ENCODE measurements at regions not wholly inside any gene's neighbourhood (a gene's known extent, or its start where the extent isn't known, plus 50 kb on each side); places are given as distances from the start of the nearest gene placed in this dataset.

DNA sequence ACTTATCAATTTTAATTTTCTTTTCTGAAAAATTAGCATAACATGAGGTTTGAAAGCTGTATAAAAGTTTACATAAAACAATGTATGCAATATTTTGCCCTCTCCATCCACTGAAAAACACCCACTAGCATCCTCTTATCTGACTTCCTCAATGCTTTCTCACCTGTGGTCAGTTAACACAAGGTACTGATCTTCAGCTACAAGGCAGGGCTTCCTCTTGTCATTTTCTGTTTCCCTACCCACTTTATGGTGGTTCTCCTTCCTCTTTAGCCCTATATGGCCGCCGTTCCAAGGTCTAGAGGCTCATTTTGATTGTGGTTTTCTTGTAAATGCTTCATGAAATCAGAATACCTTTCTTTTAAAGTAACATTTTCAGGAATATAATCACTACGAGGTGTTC, 618.6 kb upstream of the CPEB2 start:
- Histone ChIP-seq H3K36me3 (no peaks in the 10 kb centered on the region), H3K4me1 (no peaks in the 10 kb centered on the region), H3K27ac (no peak overlapping the region), H3K27me3 (no peaks in the 10 kb centered on the region), H3K4me3 (no peak overlapping the region), H3K9me3 (peaks cover 0 to 8% (median 0%) of the 10 kb centered on the region in 3 donors)
- TF ChIP-seq CTCF (IDR thresholded peaks at IDR 0.05), result no peak
- no peak for DNase-seq
- intact Hi-C loops (cut with DNase I; ENCODE audit: low total_unique reads), result no loop called here

DNA sequence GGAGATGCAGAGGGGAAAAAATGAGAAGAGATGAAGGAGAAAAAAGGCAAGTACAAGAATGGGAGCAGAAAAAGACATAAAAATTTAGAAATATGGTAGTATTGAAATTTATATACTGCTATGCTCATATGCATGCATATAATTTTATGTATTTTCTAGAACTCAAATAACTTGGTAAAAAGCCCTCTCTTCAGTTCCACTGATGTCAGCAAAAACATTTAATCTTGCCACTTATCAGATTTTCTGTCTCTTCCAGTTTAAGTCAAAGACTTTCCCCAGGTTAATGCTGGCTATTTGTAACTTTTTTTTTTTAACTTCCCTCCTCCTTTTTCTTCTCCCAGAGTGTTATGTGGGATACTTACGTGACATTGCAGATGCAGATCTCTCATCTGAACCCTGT, 617.5 kb upstream of the CPEB2 start:
- H3K4me1 ChIP-seq, result no peaks in the 10 kb centered on the region
- H3K9me3 ChIP-seq, result no peaks in the 10 kb centered on the region
- TF ChIP-seq CTCF (IDR thresholded peaks at IDR 0.05), result no peak
- intact Hi-C loops (cut with DNase I; ENCODE audit: low total_unique reads), result no loop called here
- no peak overlapping the region for H3K27ac ChIP-seq
- no peak overlapping the region for H3K4me3 ChIP-seq
- no peaks in the 10 kb centered on the region for H3K27me3 ChIP-seq
- H3K36me3 ChIP-seq, result no peaks in the 10 kb centered on the region
- no peak for DNase-seq

GRCh38 chr4:14386196-14386595, 616.1 kb upstream of the CPEB2 start:
- Histone ChIP-seq H3K36me3 (no peaks in the 10 kb centered on the region), H3K4me1 (no peaks in the 10 kb centered on the region), H3K9me3 (no peaks in the 10 kb centered on the region), H3K27ac (no peak overlapping the region), H3K27me3 (no peaks in the 10 kb centered on the region), H3K4me3 (no peak overlapping the region)
- intact Hi-C loops (cut with DNase I; ENCODE audit: low total_unique reads), result no loop called here
- DNase-seq, result no peak
- no peak for TF ChIP-seq CTCF (IDR thresholded peaks at IDR 0.05)

GRCh38 chr4:14387647-14388046, 614.6 kb upstream of the CPEB2 start:
- Histone ChIP-seq H3K9me3 (no peaks in the 10 kb centered on the region), H3K27me3 (no peaks in the 10 kb centered on the region), H3K4me3 (no peak overlapping the region), H3K27ac (no peak overlapping the region), H3K36me3 (no peaks in the 10 kb centered on the region), H3K4me1 (no peaks in the 10 kb centered on the region)
- no peak for TF ChIP-seq CTCF (IDR thresholded peaks at IDR 0.05)
- intact Hi-C loops (cut with DNase I; ENCODE audit: low total_unique reads), result no loop called here
- DNase-seq, result no peak

DNA sequence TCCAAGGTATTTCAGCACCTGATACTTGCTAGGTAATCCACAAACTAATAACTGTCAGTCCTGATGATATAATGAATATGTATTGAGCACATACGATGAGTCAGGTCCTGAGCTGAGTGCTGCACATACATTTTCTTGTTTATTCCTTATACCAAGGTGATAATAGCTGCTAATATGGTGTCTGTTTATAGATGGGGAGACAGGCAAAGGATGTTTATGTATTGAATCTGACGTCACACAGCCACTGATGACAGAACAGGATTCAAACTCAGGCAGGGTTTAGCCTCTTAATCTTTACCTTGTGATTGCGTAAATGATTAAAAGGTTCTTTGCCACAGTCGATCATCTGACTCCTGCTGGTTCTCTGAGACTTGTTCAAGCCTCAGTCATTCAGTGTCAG, 609.9 kb upstream of the CPEB2 start:
- Histone ChIP-seq H3K9me3 (no peaks in the 10 kb centered on the region), H3K36me3 (no peaks in the 10 kb centered on the region), H3K4me1 (no peaks in the 10 kb centered on the region), H3K27me3 (no peaks in the 10 kb centered on the region), H3K27ac (no peak overlapping the region), H3K4me3 (no peak overlapping the region)
- no peak for TF ChIP-seq CTCF (IDR thresholded peaks at IDR 0.05)
- no peak for DNase-seq
- intact Hi-C loops (cut with DNase I; ENCODE audit: low total_unique reads), result no loop called here

GRCh38 chr4:14396183-14396582, 606.1 kb upstream of the CPEB2 start:
- intact Hi-C loops (cut with DNase I; ENCODE audit: low total_unique reads), result no loop called here
- no peak overlapping the region for H3K27ac ChIP-seq
- TF ChIP-seq CTCF (IDR thresholded peaks at IDR 0.05), result no peak

More at GRCh38 chr4:14396183-14396582, 606.1 kb upstream of the CPEB2 start:
- Histone ChIP-seq H3K4me1 (no peaks in the 10 kb centered on the region), H3K4me3 (no peak overlapping the region), H3K27me3 (no peaks in the 10 kb centered on the region), H3K9me3 (no peaks in the 10 kb centered on the region), H3K36me3 (no peaks in the 10 kb centered on the region)
- DNase-seq, result no peak

Measured in tibial artery (tissue), 4 donors.